K562 (cell line): ENCODE measurements at regions not wholly inside any gene's neighbourhood (a gene's known extent, or its start where the extent isn't known, plus 50 kb on each side); places are given as distances from the start of the nearest gene placed in this dataset.

Source experiments
- ARID2 ChIP-seq: fragments of 450-650 bp; IDR thresholded peaks from 2 replicates; pipeline ENCODE4 v1.6.1; 2017; ENCODE audit warnings: antibody characterized with exemption, mild to moderate bottlenecking
- CBFB ChIP-seq: sonication (generic); formaldehyde crosslinking; IDR thresholded peaks from 2 replicates; pipeline ENCODE4 v1.4.0; 2020; ENCODE audit warnings: mild to moderate bottlenecking, missing genetic modification reagents
- CBX8 ChIP-seq: fragments of 200-600 bp; sonication (generic); IDR thresholded peaks from 2 replicates; pipeline ENCODE4 v1.6.1; 2012; ENCODE audit warnings: borderline replicate concordance, mixed run types, low read depth, mild to moderate bottlenecking, moderate library complexity, mixed read lengths, low read length, control low read depth, inconsistent platforms; ENCODE audit not compliant: poor library complexity, severe bottlenecking; ENCODE audit errors: extremely low read depth
- HDAC1 ChIP-seq, 2 experiments: fragments of 450-650 bp; IDR thresholded peaks; 2 replicates each; pipeline ENCODE4 v1.6.1; 2016 to 2017; ENCODE audit warnings: inconsistent platforms in 1 of 2, mild to moderate bottlenecking in 1 of 2, moderate library complexity in 1 of 2
- JUND ChIP-seq, 2 experiments: IDR thresholded peaks; 2 replicates in 1 of 2; 3 replicates in 1 of 2; pipeline ENCODE4 v1.6.1; 2011; ENCODE audit warnings: borderline replicate concordance in 2 of 2, low read depth in 2 of 2, low read length in 2 of 2, improper control_type of control experiment in 1 of 2, missing biosample characterization in 1 of 2, missing genetic modification characterization in 1 of 2, missing genetic modification reagents in 1 of 2
- KAT8 ChIP-seq: fragments of 450-650 bp; IDR thresholded peaks from 2 replicates; pipeline ENCODE4 v1.6.1; 2016; ENCODE audit warnings: low read depth, mild to moderate bottlenecking
- L3MBTL2 ChIP-seq: fragments of 450-650 bp; IDR thresholded peaks from 2 replicates; pipeline ENCODE4 v1.6.1; 2016; ENCODE audit warnings: mild to moderate bottlenecking, moderate library complexity
- RAD51 ChIP-seq: fragments of 450-650 bp; IDR thresholded peaks from 2 replicates; pipeline ENCODE4 v1.7.1; 2016; ENCODE audit warnings: low read depth, mild to moderate bottlenecking, borderline replicate concordance
- RBM25 ChIP-seq: fragments of 200-400 bp; formaldehyde crosslinking; IDR thresholded peaks from 2 replicates; pipeline ENCODE4 v1.6.1; 2018; ENCODE audit warnings: low read length, low read depth, moderate library complexity; ENCODE audit not compliant: severe bottlenecking
- SIN3A ChIP-seq, 2 experiments: fragments of 150-350 bp in 1 of 2; IDR thresholded peaks; 2 replicates each; pipeline ENCODE4 v1.6.1; 2011 to 2016; ENCODE audit warnings: borderline replicate concordance in 2 of 2, low read depth in 2 of 2, low read length in 2 of 2, mild to moderate bottlenecking in 2 of 2, moderate library complexity in 2 of 2; ENCODE audit not compliant: control insufficient read depth in 1 of 2
- SIRT6 ChIP-seq: IDR thresholded peaks from one replicate; pipeline ENCODE4 v1.6.1; 2012; ENCODE audit warnings: low read depth, mild to moderate bottlenecking, control low read depth, inconsistent platforms, low read length, moderate library complexity
- SMARCE1 ChIP-seq: fragments of 450-650 bp; IDR thresholded peaks from 2 replicates; pipeline ENCODE4 v1.7.1; 2016; ENCODE audit warnings: mild to moderate bottlenecking
- ZFP36 ChIP-seq: fragments of 150-350 bp; IDR thresholded peaks from 2 replicates; pipeline ENCODE4 v1.6.1; 2018; ENCODE audit warnings: low read length, low read depth; ENCODE audit not compliant: partially characterized antibody
- ZNF124 ChIP-seq: sonication (generic); formaldehyde crosslinking; IDR thresholded peaks from 2 replicates; pipeline ENCODE4 v1.8.1; 2022; ENCODE audit warnings: missing genetic modification reagents
- ZNF146 ChIP-seq: IDR thresholded peaks from one replicate; pipeline ENCODE4 v1.6.1; 2018; ENCODE audit warnings: missing compliant biosample characterization; ENCODE audit not compliant: unreplicated experiment
- ZNF184 ChIP-seq: sonication (generic); formaldehyde crosslinking; IDR thresholded peaks from 2 replicates; pipeline ENCODE4 v1.5.0; 2020; ENCODE audit warnings: missing genetic modification reagents
- ZNF212 ChIP-seq: fragments of 450-650 bp; formaldehyde crosslinking; IDR thresholded peaks from 2 replicates; pipeline ENCODE4 v1.4.0; 2020; ENCODE audit warnings: mild to moderate bottlenecking
- ZNF239 ChIP-seq: fragments of 250-450 bp; sonication (Bioruptor Pico); IDR thresholded peaks from 2 replicates; pipeline ENCODE4 v1.4.0; 2020; ENCODE audit warnings: mild to moderate bottlenecking
- ZNF766 ChIP-seq: fragments of 200-800 bp; sonication (Bioruptor generic); conservative IDR thresholded peaks from 2 replicates; pipeline ENCODE4 v1.6.1; 2016; ENCODE audit warnings: missing genetic modification characterization, missing compliant biosample characterization
- TF ChIP-seq, protein P1 (sequence below): fragments of 450-650 bp; formaldehyde crosslinking; IDR thresholded peaks from 2 replicates; pipeline ENCODE4 v1.4.0; 2022; ENCODE audit warnings: missing genetic modification characterization
- TF ChIP-seq, protein P2 (sequence below): sonication (generic); formaldehyde crosslinking; IDR thresholded peaks from 2 replicates; pipeline ENCODE4 v1.8.1; 2023; ENCODE audit warnings: mild to moderate bottlenecking, missing genetic modification reagents

DNA sequence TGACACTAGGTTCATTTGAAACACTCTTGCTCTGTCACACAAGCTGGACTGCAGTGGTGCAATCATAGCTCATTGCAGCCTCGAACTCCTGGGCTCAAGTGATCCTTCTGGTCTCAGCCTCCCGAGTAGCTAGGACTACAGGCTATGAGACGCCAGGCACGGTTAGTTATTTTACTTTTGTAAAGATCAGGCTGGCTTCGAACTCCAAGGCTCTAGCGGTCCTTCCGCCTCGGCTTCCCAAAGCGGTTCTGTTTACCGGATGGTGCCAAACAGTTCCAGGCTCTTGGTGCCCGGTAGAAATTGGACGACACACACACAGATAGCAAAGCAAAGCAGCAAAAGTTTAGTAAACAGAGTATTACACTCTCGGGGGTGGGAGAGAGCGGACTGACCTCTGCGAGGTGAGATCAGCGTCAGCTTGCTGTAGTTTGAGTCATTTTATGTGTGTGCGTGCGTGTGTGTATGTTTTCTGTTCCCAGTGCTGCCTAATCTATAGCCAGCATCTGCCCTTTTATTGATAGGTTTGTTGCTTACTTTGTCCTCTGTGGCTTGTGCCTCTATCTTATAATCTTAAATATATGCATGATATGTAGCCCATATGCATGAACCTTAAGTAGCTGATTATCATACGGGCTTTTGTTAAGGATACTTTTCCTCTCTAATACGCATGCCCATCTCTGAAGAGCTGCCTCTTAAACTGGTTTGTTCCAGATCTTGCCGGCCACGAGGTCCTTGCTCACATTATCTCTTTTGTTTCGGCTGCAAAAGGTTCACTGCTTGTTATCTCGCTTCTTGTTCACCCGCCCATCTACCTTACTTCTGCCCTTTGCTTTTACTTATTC, 75.2 kb downstream of the OR2B2 start (continued):
- TF ChIP-seq, protein P1, sequence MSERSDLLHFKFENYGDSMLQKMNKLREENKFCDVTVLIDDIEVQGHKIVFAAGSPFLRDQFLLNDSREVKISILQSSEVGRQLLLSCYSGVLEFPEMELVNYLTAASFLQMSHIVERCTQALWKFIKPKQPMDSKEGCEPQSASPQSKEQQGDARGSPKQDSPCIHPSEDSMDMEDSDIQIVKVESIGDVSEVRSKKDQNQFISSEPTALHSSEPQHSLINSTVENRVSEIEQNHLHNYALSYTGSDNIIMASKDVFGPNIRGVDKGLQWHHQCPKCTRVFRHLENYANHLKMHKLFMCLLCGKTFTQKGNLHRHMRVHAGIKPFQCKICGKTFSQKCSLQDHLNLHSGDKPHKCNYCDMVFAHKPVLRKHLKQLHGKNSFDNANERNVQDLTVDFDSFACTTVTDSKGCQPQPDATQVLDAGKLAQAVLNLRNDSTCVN (CRISPR knock-in tag) = peak; percentile 95
- TF ChIP-seq SMARCE1 (peak; percentile 86; the same call in 1 of the 2 replicates), ZNF184 (CRISPR knock-in tag) (no peak), JUND (IDR thresholded peaks at IDR 0.05; ENCODE audit: borderline replicate concordance, low read depth, low read length) (peak; percentile 83), JUND (tag; IDR thresholded peaks at IDR 0.05; ENCODE audit: borderline replicate concordance, low read depth, low read length) (peak; percentile 90; the same call in 2 of the 3 replicates), ARID2 (no peak), ZNF239 (CRISPR knock-in tag) (no peak), SIN3A (IDR thresholded peaks at IDR 0.05; ENCODE audit: borderline replicate concordance in 2 of 2, control insufficient read depth in 1 of 2, low read depth in 2 of 2, low read length in 2 of 2) (peak in 1 of 2 experiments; percentile 13; a peak in 1 of 4 replicates), ZNF212 (CRISPR knock-in tag) (no peak), RAD51 (no peak), ZFP36 (no peak), ZNF146 (no peak), L3MBTL2 (peak; percentile 68), HDAC1 (IDR thresholded peaks at IDR 0.05) (peak in 1 of 2 experiments; percentile 75; a peak in 2 of 4 replicates), SIRT6 (no peak), ZNF766 (CRISPR knock-in tag) (peak; percentile 57; the same call in 1 of the 2 replicates), CBFB (CRISPR knock-in tag) (no peak), KAT8 (no peak), RBM25 (no peak), ZNF124 (no peak), CBX8 (no peak)
- TF ChIP-seq, protein P2, sequence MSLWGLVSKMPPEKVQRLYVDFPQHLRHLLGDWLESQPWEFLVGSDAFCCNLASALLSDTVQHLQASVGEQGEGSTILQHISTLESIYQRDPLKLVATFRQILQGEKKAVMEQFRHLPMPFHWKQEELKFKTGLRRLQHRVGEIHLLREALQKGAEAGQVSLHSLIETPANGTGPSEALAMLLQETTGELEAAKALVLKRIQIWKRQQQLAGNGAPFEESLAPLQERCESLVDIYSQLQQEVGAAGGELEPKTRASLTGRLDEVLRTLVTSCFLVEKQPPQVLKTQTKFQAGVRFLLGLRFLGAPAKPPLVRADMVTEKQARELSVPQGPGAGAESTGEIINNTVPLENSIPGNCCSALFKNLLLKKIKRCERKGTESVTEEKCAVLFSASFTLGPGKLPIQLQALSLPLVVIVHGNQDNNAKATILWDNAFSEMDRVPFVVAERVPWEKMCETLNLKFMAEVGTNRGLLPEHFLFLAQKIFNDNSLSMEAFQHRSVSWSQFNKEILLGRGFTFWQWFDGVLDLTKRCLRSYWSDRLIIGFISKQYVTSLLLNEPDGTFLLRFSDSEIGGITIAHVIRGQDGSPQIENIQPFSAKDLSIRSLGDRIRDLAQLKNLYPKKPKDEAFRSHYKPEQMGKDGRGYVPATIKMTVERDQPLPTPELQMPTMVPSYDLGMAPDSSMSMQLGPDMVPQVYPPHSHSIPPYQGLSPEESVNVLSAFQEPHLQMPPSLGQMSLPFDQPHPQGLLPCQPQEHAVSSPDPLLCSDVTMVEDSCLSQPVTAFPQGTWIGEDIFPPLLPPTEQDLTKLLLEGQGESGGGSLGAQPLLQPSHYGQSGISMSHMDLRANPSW (CRISPR knock-in tag) = no peak
